GM18502 (cell line): ENCODE measurements at regions not wholly inside any gene's neighbourhood (a gene's known extent, or its start where the extent isn't known, plus 50 kb on each side); places are given as distances from the start of the nearest gene placed in this dataset.
"Not testable (repeated sequence)": the region's sequence is repeated elsewhere in the genome, so short reads cannot be mapped to it uniquely, and the experiment has no call there.

ENCODE experiments used
- ATAC-seq: cut with Tn5 transposase; IDR thresholded peaks from one replicate; pipeline ENCODE4 v1.9.1; 2021; ENCODE audit warnings: mild to moderate bottlenecking; ENCODE audit not compliant: unreplicated experiment, poor library complexity

GRCh38 chr14:45990252-45990651 is 661.3 kb downstream of the RPL10L start:
- ATAC-seq: no peak

- no peak for ATAC-seq
These were observed 675.6 kb downstream of the RPL10L start for GRCh38 chr14:45976001-45976400.

- no peak for ATAC-seq
These were observed 679.2 kb downstream of the RPL10L start for GRCh38 chr14:45972416-45972815.

GRCh38 chr14:45970621-45971020 is 681.0 kb downstream of the RPL10L start:
- ATAC-seq: no peak

- no peak for ATAC-seq
These were observed 683.5 kb downstream of the RPL10L start for GRCh38 chr14:45968037-45968436.

GRCh38 chr14:45949479-45949878 is 696.5 kb upstream of the MIS18BP1 start:
- ATAC-seq: no peak

GRCh38 chr14:45947830-45948229 is 694.8 kb upstream of the MIS18BP1 start:
- no peak for ATAC-seq

- ATAC-seq: no peak
These were observed 693.2 kb upstream of the MIS18BP1 start for GRCh38 chr14:45946251-45946650.

GRCh38 chr14:45940318-45940717 is 687.3 kb upstream of the MIS18BP1 start:
- no peak for ATAC-seq

GRCh38 chr14:45939572-45939971 is 686.6 kb upstream of the MIS18BP1 start:
- no peak for ATAC-seq

- not testable (repeated sequence) for ATAC-seq
These were observed 667.0 kb upstream of the MIS18BP1 start for GRCh38 chr14:45919995-45920394.

- ATAC-seq: no peak
These were observed 663.4 kb upstream of the MIS18BP1 start for GRCh38 chr14:45916340-45916953.

- ATAC-seq: no peak
These were observed 654.8 kb upstream of the MIS18BP1 start for GRCh38 chr14:45907782-45908181.

- ATAC-seq: peak; percentile 94
These were observed 653.3 kb upstream of the MIS18BP1 start for GRCh38 chr14:45906257-45906656.

- peak; percentile 5 for ATAC-seq
These were observed 652.7 kb upstream of the MIS18BP1 start for GRCh38 chr14:45905672-45906071.

GRCh38 chr14:45904314-45904713 is 651.3 kb upstream of the MIS18BP1 start:
- no peak for ATAC-seq

- no peak for ATAC-seq
These were observed 649.2 kb upstream of the MIS18BP1 start for GRCh38 chr14:45902241-45902640.

GRCh38 chr14:45897439-45897838 is 644.4 kb upstream of the MIS18BP1 start:
- no peak for ATAC-seq

GRCh38 chr14:45893127-45893526 is 640.1 kb upstream of the MIS18BP1 start:
- ATAC-seq: no peak

- ATAC-seq: no peak
These were observed 638.5 kb upstream of the MIS18BP1 start for GRCh38 chr14:45891417-45892080.

GRCh38 chr14:45888766-45889285 is 635.8 kb upstream of the MIS18BP1 start:
- ATAC-seq: not testable (repeated sequence)

GRCh38 chr14:45877981-45878380 is 625.0 kb upstream of the MIS18BP1 start:
- no peak for ATAC-seq
